GM21515 (cell line): ENCODE measurements at regions not wholly inside any gene's neighbourhood (a gene's known extent, or its start where the extent isn't known, plus 50 kb on each side); places are given as distances from the start of the nearest gene placed in this dataset.

ENCODE experiments used
- ATAC-seq: cut with Tn5 transposase; IDR thresholded peaks from one replicate; pipeline ENCODE4 v1.9.1; 2021; ENCODE audit not compliant: unreplicated experiment

GRCh38 chr18:43635397-43635796, 358.1 kb upstream of the SYT4 start:
- no peak for ATAC-seq

DNA sequence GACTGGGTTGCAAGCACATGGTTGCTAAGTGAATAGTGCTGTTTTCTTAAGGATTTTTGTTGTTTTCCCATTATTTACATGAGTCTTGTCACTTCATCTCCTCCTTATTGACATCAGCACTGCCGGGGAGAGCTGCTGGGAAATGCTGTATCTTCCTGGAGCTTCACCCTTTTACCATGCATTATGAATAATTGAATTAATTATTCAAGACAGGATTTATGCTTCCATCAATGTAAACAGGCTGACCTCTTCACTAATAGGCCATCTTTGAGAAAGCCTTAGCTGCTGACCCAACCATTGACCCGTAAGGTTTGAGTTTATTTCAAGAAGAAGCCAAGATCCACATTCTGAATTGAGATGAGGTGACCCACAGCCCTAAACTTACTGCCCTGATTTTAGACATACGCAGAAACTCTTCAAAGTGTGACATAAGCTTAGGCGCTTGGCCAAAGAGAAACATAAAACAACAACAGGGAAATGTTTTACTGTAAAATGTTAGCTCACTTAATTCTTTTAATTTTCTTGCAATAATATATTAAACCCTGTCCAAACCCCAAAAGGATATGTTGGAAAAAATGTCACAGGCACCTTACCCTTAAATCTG, 365.5 kb upstream of the SYT4 start:
- ATAC-seq: no peak

DNA sequence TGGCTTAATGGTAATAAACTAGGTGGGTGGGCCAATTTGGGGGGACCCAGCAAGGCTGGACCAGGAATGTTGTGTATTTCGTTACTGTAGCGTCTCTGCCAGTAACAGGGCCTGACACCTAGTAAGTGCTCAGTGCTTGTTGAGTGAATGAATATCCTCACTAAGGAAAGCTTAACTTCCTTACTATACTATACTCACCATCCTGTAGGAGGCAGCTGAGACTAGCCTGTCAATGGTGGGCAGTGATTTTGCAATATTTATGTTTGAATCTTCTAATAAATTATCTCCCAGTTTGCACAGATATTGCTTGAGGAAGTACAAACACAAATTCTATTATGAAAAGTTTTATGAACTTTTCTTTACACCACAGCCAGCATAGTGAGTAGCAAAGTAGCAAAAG, 370.7 kb upstream of the SYT4 start:
- ATAC-seq: no peak

DNA sequence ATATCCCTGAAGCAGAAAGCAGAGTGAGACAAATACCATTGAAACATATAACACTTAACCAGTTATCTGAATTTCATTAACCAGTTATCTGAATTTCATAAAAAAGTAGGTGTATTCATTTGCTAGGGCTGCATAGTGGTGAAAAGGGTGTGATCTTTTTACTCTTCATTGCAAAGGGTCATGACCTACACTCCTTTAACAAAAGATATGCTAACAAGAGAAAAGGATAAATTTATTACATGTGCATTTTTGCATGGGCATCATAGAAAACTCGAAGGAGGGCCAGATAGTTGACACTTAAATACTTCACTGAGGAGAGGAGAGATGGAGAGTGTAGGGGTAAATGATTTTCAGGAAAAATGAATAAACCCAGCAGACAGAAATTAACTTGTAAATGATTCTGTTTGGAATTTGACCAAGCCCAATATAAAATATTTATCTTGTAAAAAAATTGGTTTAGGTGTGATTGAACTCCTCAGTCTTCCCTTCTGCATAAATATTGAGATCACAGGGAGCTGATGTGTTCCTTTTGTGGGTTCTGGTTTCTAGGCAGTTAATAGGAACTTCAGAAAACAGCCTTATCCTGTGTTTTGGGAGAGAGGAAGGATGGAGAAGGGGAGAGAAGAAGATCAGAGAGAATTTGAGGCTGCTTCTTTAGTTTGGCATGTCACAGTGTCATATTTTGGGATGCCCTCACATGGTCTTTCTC, 372.5 kb upstream of the SYT4 start:
- no peak for ATAC-seq

DNA sequence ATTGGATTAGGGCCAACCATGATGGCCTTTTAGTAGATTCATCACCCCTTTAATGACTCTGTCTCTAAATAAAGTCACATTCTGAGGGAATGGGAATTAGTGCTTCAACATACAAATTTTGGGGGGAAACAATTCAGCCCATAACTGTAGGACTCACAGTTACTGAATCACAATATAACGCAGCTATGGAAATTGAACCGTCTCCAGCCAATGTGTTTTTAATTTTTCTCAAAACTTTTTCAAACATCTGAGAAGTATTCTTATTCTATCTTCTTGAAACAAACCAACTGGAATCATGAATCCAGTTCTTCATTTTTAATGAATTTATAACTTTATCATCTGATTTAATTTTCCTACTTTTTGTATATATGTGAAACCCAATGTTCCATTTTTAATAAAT, 373.1 kb upstream of the SYT4 start:
- no peak for ATAC-seq

DNA sequence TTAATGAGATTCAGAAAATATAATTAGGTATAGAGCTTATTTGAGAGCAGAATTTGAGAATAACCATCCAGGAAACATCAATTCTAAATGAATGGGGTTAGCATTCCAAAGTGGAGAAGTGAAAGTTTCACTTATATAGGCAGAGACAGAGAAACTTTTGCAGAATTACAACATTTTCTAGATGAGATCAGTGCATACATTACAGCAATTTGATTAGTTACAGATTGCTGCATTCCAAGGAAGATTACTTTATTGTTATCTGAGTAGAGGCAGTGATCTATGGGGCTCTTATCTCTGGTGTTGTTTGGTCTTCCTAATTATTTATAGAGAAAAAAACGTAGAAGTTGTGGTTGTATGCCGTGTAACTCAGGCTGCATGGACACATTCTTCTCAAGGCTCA, 373.8 kb upstream of the SYT4 start:
- ATAC-seq: no peak

- no peak for ATAC-seq
Measured at GRCh38 chr18:43656547-43656946, 379.3 kb upstream of the SYT4 start.

GRCh38 chr18:43661570-43661969, 384.3 kb upstream of the SYT4 start:
- ATAC-seq: peak; percentile 78

- ATAC-seq: no peak
Measured at GRCh38 chr18:43662657-43663056, 385.4 kb upstream of the SYT4 start.

DNA sequence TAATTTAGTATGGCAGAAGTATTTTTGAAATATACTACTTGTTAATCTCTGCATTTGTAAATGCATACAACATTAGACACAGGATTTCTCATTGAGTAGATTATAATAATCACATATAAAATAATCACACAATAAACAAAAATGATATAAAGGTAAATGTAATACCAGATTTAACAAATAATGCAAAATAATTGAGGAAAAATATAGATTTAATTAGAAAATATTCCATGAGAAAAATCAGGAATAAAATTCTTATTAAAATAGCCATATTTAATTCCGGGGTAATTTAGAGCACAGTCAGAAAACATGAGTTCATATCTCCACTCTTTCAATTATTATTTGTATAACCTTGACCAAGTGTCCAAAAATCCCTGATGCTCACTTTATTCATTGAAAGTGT, 385.9 kb upstream of the SYT4 start:
- no peak for ATAC-seq

GRCh38 chr18:43664487-43665008, 387.3 kb upstream of the SYT4 start:
- no peak for ATAC-seq

DNA sequence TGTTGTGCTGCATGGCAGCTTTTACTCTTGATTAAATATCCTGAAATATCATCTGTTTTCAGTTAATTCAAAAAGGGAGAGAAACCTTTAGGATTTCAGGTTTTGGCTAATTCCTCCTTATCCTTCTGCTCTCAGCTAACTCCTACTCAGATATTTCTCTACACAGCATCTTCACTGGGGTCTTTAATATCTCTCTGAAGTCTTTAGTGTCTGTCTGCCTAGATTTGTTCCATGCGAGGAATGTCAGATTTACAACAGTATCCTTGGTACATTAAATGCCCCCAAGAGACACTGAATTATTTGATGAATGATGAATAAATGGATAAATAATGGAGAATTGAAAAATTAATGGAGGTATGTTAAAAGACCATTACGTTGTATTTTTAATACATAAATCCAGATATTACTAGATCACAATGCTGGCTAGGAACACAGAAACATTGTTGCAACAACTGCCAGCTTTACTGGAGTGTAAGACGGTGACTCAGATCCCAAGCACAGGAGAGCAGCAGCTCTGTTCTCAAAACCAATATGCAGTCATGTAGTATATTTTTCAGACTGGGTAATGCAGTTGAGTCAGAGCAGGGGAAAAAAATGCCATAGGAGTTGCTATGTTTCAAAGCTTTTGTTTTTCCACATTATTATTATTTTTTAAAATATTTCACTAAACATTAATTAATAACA, 388.0 kb upstream of the SYT4 start:
- ATAC-seq: no peak

GRCh38 chr18:43668866-43669265, 391.6 kb upstream of the SYT4 start:
- no peak for ATAC-seq

- no peak for ATAC-seq
Measured at GRCh38 chr18:43671431-43671830, 394.1 kb upstream of the SYT4 start.

- ATAC-seq: no peak
Measured at GRCh38 chr18:43680096-43680495, 402.8 kb upstream of the SYT4 start.

GRCh38 chr18:43681661-43682060, 404.4 kb upstream of the SYT4 start:
- no peak for ATAC-seq

GRCh38 chr18:43682196-43682595, 404.9 kb upstream of the SYT4 start:
- no peak for ATAC-seq

DNA sequence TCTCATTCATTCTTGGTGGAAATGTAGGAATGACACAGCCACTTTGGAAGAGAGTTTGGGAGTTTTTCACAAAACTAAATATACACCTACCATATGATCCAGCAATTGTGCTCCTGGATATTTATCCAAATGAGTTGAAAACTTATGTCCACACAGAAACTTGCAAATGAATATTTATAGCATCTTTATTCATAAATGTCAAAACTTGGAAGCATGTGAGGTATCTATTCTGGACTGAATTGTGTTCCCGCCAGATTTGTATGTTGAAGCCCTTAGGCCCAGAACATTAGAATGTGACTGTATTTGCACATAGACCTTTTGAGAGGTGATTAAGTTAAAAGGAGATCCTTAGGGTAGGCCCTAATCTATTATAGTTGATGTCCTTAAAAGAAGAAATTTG, 409.4 kb upstream of the SYT4 start:
- ATAC-seq: no peak

GRCh38 chr18:43692099-43692690, 414.9 kb upstream of the SYT4 start:
- no peak for ATAC-seq

- ATAC-seq: no peak
Measured at GRCh38 chr18:43702399-43702798, 425.1 kb upstream of the SYT4 start.

GRCh38 chr18:43703050-43703449, 425.8 kb upstream of the SYT4 start:
- no peak for ATAC-seq

DNA sequence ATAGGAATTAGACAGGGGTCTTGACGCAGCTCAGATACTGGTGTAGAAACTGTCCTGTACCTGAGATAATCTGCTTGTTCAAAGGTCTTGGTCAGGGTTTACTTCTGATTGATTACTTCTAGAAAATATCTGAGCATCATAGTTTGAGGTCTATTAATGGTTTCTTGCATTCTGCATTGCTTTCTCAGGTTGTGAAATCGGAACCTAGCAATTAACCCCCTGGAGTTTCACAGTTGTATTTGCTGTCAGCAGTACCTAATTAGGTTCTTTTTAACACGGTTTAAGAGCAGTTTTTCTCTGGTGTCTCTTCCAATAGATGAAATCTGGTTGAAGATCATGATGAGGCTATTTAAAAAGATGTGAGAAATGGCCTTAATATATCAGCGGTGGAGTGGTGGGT, 428.6 kb upstream of the SYT4 start:
- no peak for ATAC-seq
